ENCODE measurements at regions not wholly inside any gene's neighbourhood (a gene's known extent, or its start where the extent isn't known, plus 50 kb on each side); places are given as distances from the start of the nearest gene placed in this dataset.

GRCh38 chrX:143429811-143430210 is 87.5 kb downstream of the SPANXN3 start:
- FAIRE-seq, result no peak
- Histone ChIP-seq H4K20me1 (replicated peaks in 1 of 2; ENCODE audit: control insufficient read depth in 1 of 2, insufficient read depth in 2 of 2, low read length in 2 of 2) (no peaks in the 10 kb centered on the region), H3K14ac (ENCODE audit: insufficient read length) (no peak overlapping the region), H4K8ac (ENCODE audit: extremely low read depth, insufficient read depth, low read length) (no peak overlapping the region), H2AK5ac (ENCODE audit: low read depth, low read length) (no peak overlapping the region), H3K4me1 (replicated peaks in 1 of 4; ENCODE audit: control insufficient read depth in 3 of 4, insufficient read depth in 4 of 4, low read length in 3 of 4) (no peaks in the 10 kb centered on the region), H2BK120ac (replicated peaks; ENCODE audit: low read depth, low read length) (no peak overlapping the region), H3K79me1 (ENCODE audit: low read depth, low read length) (no peaks in the 10 kb centered on the region), H3K4ac (replicated peaks; ENCODE audit: insufficient read length, low read depth, low read length) (no peak overlapping the region), H3K9ac (replicated peaks in 1 of 4; ENCODE audit: extremely low read depth in 1 of 4, low read depth in 3 of 4, low read length in 3 of 4) (no peak overlapping the region), H4K5ac (ENCODE audit: insufficient read length, low read depth, low read length) (no peak overlapping the region), H3K27me3 (replicated peaks in 1 of 4; ENCODE audit: control insufficient read depth in 3 of 4, extremely low read depth in 1 of 4, insufficient read depth in 3 of 4, low read length in 3 of 4) (no peaks in the 10 kb centered on the region), H2AFZ (ENCODE audit: low read length) (no peak overlapping the region), H2BK5ac (ENCODE audit: low read depth, low read length) (no peak overlapping the region), H3K27ac (ENCODE audit: low read depth, low read length) (no peak overlapping the region), H2BK15ac (ENCODE audit: low read length) (no peak overlapping the region), H3K9me3 (ENCODE audit: insufficient read depth in 2 of 2, low read depth in 1 of 2, low read length in 1 of 2) (no peaks in the 10 kb centered on the region), H3K23me2 (ENCODE audit: low read depth, low read length) (no peaks in the 10 kb centered on the region), H2BK20ac (ENCODE audit: low read length) (no peak overlapping the region), H3K18ac (ENCODE audit: extremely low read depth, low read length) (no peak overlapping the region), H3K56ac (replicated peaks; ENCODE audit: insufficient read length, low read depth, low read length) (no peak overlapping the region), H2BK12ac (ENCODE audit: low read depth, low read length) (no peak overlapping the region), H3K4me2 (ENCODE audit: insufficient read depth in 1 of 2, low read depth in 2 of 2, low read length in 2 of 2) (no peak overlapping the region), H3K79me2 (ENCODE audit: control insufficient read depth in 1 of 2, insufficient read depth in 2 of 2, low read length in 2 of 2) (no peaks in the 10 kb centered on the region), H3K23ac (ENCODE audit: insufficient read length) (no peak overlapping the region), H3K4me3 (ENCODE audit: extremely low read depth in 1 of 4, insufficient read depth in 2 of 4, low read depth in 3 of 4, low read length in 4 of 4) (no peak overlapping the region), H4K91ac (replicated peaks; ENCODE audit: insufficient read length, low read length) (no peak overlapping the region), H3K36me3 (ENCODE audit: control insufficient read depth in 2 of 4, insufficient read depth in 4 of 4, low read length in 3 of 4) (no peaks in the 10 kb centered on the region)
- no peak for TF ChIP-seq POLR2A (IDR thresholded peaks at IDR 0.05; ENCODE audit: control extremely low read depth in 1 of 2, low read depth in 2 of 2, low read length in 2 of 2)
- TF ChIP-seq, protein P1, sequence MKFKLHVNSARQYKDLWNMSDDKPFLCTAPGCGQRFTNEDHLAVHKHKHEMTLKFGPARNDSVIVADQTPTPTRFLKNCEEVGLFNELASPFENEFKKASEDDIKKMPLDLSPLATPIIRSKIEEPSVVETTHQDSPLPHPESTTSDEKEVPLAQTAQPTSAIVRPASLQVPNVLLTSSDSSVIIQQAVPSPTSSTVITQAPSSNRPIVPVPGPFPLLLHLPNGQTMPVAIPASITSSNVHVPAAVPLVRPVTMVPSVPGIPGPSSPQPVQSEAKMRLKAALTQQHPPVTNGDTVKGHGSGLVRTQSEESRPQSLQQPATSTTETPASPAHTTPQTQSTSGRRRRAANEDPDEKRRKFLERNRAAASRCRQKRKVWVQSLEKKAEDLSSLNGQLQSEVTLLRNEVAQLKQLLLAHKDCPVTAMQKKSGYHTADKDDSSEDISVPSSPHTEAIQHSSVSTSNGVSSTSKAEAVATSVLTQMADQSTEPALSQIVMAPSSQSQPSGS (IDR thresholded peaks at IDR 0.05; ENCODE audit: low read length), result no peak
- no peak for TF ChIP-seq BCL11A (IDR thresholded peaks at IDR 0.05; ENCODE audit: low read depth in 2 of 2, low read length in 2 of 2)
- POLR2A ChIA-PET (ENCODE audit: partially characterized antibody), result no interaction called here
- no peak for DNase-seq (ENCODE audit: low read depth in 1 of 2, low spot score in 2 of 2)
- CTCF ChIA-PET (ENCODE audit: partially characterized antibody), result no interaction called here
- 95% methylated on average over 4 of the region's 4 CpGs; no CpG with 5 or more reads in 1 of the 2 experiments for WGBS, 2 experiments (ENCODE audit: extremely low coverage in 1 of 2, insufficient coverage in 1 of 2, insufficient read length in 1 of 2, insufficient replicate concordance in 2 of 2, low coverage in 1 of 2, low lambda C conversion rate in 2 of 2, missing lambda C conversion rate in 1 of 2)

Measured in H1 (cell line).